Germinal center (tissue), 1 donor: ENCODE measurements at regions not wholly inside any gene's neighbourhood (a gene's known extent, or its start where the extent isn't known, plus 50 kb on each side); places are given as distances from the start of the nearest gene placed in this dataset.
A peak's percentile ranks its signal among the peaks of the same experiment; 100 is the strongest.

ENCODE experiments used
- DNase-seq: peaks from one replicate; pipeline ENCODE4 v3.0.0; 2012; ENCODE audit warnings: mixed read lengths, low spot score

GRCh38 chr15:57823325-57823882 lies 116.9 kb downstream of the POLR2M start:
- no peak for DNase-seq

- no peak for DNase-seq
Measured at GRCh38 chr15:57824186-57824585, 117.7 kb downstream of the POLR2M start.

GRCh38 chr15:57827021-57827420 lies 120.5 kb downstream of the POLR2M start:
- no peak for DNase-seq

GRCh38 chr15:57827971-57828370 lies 121.5 kb downstream of the POLR2M start:
- DNase-seq: no peak

GRCh38 chr15:57832183-57832582 lies 125.7 kb downstream of the POLR2M start:
- DNase-seq: no peak

GRCh38 chr15:57835119-57835518 lies 128.6 kb downstream of the POLR2M start:
- no peak for DNase-seq

GRCh38 chr15:57849317-57849716 lies 142.8 kb downstream of the POLR2M start:
- DNase-seq: no peak

- DNase-seq: no peak
Measured at GRCh38 chr15:57854531-57854930, 148.0 kb downstream of the POLR2M start.

- no peak for DNase-seq
Measured at GRCh38 chr15:57857871-57858270, 151.4 kb downstream of the POLR2M start.

GRCh38 chr15:57859130-57859685 lies 152.7 kb downstream of the POLR2M start:
- no peak for DNase-seq

- DNase-seq: peak; percentile 10
Measured at GRCh38 chr15:57861034-57861638, 154.6 kb downstream of the POLR2M start.

- DNase-seq: no peak
Measured at GRCh38 chr15:57861815-57862586, 155.5 kb downstream of the POLR2M start.

GRCh38 chr15:57862761-57863160 lies 156.2 kb downstream of the POLR2M start:
- no peak for DNase-seq

GRCh38 chr15:57865294-57865693 lies 158.8 kb downstream of the POLR2M start:
- peak; percentile 4 for DNase-seq

- peak; percentile 38 for DNase-seq
Measured at GRCh38 chr15:57866149-57866736, 159.7 kb downstream of the POLR2M start.

- no peak for DNase-seq
Measured at GRCh38 chr15:57867970-57868798, 161.7 kb downstream of the POLR2M start.

- no peak for DNase-seq
Measured at GRCh38 chr15:57870667-57871066, 164.2 kb downstream of the POLR2M start.

- DNase-seq: no peak
Measured at GRCh38 chr15:57872281-57873030, 165.9 kb downstream of the POLR2M start.

GRCh38 chr15:57873564-57874209 lies 167.2 kb downstream of the POLR2M start:
- no peak for DNase-seq

GRCh38 chr15:57875347-57875746 lies 168.8 kb downstream of the POLR2M start:
- no peak for DNase-seq

- no peak for DNase-seq
Measured at GRCh38 chr15:57878573-57878972, 172.1 kb downstream of the POLR2M start.
